AG10803 (cell line): ENCODE measurements at regions not wholly inside any gene's neighbourhood (a gene's known extent, or its start where the extent isn't known, plus 50 kb on each side); places are given as distances from the start of the nearest gene placed in this dataset.

Source experiments
- DNase-seq: peaks from one replicate; pipeline ENCODE4 v3.0.0; 2010; ENCODE audit warnings: low read depth
- H3K4me3 ChIP-seq: 2 replicates; pipeline ENCODE4 v1.5.1; 2011; ENCODE audit warnings: mild to moderate bottlenecking, low read length, control low read depth
- TF ChIP-seq, protein P1 (sequence below): conservative IDR thresholded peaks from 2 replicates; pipeline ENCODE4 v1.5.1; 2011; ENCODE audit warnings: mild to moderate bottlenecking, low read length, control low read depth, inconsistent platforms

DNA sequence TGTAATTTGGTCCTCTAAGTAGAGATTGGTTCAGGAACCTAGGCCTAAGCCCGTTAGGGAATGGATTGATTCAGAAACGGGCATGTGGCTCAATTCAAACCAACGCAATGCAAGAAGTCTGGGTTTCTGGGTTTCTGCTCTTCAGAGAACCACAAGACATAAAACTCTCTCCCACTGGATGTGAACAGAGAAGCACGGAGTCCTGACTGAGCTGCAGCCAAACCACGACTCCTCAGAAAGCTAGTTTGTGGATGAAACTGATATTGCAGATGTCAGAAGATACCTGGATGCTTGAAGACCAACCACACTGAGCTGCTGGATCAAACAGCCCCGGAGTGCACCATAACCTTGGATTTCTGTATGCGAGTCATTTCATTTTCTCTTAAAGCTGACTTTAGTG, 50.0 kb downstream of the SOD2 start:
- TF ChIP-seq, protein P1, sequence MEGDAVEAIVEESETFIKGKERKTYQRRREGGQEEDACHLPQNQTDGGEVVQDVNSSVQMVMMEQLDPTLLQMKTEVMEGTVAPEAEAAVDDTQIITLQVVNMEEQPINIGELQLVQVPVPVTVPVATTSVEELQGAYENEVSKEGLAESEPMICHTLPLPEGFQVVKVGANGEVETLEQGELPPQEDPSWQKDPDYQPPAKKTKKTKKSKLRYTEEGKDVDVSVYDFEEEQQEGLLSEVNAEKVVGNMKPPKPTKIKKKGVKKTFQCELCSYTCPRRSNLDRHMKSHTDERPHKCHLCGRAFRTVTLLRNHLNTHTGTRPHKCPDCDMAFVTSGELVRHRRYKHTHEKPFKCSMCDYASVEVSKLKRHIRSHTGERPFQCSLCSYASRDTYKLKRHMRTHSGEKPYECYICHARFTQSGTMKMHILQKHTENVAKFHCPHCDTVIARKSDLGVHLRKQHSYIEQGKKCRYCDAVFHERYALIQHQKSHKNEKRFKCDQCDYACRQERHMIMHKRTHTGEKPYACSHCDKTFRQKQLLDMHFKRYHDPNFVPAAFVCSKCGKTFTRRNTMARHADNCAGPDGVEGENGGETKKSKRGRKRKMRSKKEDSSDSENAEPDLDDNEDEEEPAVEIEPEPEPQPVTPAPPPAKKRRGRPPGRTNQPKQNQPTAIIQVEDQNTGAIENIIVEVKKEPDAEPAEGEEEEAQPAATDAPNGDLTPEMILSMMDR, result no peak
- H3K4me3 ChIP-seq, result no peak overlapping the region
- no peak for DNase-seq

DNA sequence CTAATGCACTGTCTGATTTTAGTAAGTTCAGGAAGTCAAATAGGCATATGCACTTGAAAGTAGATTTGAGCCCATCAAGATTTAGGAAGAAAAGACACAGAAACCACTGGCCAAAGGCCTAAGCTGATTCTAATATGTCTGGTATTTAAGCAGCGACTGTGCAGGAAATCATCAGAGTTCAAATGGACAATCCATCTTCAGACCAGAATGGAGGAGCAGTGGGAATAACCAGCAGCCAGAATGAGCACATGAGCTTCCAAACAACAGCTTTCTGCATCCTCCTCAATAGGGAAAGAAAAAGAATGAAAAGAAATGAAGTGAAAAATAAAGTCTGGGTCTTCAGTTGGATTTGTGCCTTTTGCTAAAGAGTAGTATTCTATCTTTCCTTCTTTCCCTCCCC, 50.6 kb downstream of the SOD2 start:
- DNase-seq, result peak; percentile 11
- TF ChIP-seq, protein P1, result no peak
- H3K4me3 ChIP-seq, result no peak overlapping the region

DNA sequence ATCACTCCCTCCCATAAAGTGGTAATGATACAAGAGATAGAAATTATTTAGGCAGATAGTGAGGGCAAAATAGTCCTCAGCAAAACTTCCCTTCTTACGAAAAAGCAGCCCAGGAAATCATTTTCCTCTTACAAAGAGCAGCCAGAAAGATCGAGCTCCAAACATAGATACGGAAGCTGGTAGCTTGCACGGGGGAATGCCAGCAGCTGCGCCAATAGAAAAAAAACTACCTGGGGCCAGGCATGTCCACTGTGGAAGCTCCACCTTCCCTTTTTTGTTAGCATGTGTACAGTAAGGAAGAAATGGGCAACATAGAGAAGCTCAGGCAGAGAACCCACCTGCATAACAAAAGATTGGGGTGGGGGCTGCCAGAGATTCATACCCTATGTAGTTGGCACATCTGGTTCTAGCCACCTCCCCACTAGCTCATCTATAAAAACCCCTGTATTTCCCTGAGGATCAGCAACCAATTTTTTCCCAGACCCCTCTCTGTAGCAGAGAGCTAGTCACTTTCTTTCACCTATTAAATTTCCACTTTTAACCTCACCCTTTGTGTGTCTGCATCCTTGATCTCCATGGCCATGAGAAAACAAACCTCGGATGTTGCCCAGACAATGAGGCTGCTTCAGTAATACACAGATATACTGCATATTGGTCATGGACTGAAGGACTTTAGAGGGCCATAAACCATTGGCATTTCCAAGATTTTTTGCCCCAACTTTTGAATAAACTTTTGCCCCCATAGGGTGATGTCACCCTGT, 52.1 kb downstream of the SOD2 start:
- H3K4me3 ChIP-seq, result no peak overlapping the region
- TF ChIP-seq, protein P1, result no peak
- DNase-seq, result no peak

DNA sequence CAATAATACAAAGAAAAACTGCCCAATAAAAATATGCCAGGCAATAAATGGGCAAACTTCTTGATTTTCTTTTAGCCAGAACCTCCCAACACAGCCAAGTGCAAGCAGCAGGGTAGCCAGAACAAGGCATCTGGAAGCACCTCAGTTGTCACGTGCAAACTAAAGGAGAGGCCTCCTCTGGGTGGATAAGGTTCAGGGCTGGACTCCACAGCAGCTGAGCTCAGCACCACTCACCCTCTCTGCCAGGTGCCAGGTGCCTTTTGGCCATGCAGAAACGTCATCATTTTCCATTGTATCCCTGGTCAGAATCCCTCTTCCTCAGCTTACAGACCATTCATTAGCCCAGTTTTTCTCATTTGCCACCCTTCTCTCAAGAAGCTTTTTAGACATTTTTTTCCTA, 52.7 kb downstream of the SOD2 start:
- no peak overlapping the region for H3K4me3 ChIP-seq
- TF ChIP-seq, protein P1, result no peak
- DNase-seq, result no peak

DNA sequence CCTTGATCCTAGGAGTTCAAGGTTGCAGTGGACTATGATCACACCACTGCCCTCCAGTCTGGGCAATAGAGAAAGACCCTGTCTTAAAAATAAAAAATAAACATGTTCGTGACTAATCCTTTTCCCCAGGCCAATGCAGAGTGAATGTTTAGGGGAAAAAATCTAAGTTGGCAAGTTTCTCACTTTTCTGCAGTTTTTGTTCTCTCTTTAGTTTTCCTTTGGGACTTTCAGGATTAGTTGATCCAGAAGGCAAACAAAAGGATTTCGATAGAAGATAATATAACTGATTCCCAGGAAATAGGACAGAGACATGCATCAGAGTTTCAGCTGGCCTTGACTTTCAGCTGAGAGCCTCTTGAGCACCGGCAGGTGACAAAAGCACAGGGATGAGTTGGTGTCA, 53.3 kb downstream of the SOD2 start:
- TF ChIP-seq, protein P1, result no peak
- no peak for DNase-seq
- H3K4me3 ChIP-seq, result no peak overlapping the region

DNA sequence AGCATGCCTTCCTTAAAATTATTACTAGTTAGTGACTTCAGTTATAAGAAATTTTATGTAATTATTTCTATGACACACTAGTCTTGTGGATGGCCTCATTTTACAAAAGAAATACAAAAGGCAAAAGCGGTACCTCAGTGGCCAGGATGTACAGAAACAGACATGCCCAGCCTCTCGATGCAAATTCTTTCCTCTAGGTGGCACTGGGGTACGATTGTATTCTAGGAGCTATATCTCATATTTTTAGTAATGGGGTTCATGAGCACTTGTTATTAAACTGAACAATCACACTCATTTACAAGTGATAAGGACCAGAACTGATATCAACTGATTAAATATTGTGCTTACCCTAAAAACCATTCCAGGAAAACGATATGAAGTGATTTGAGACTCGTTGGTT, 59.8 kb downstream of the SOD2 start:
- no peak for DNase-seq
- H3K4me3 ChIP-seq, result no peak overlapping the region
- TF ChIP-seq, protein P1, result peak; percentile 41

DNA sequence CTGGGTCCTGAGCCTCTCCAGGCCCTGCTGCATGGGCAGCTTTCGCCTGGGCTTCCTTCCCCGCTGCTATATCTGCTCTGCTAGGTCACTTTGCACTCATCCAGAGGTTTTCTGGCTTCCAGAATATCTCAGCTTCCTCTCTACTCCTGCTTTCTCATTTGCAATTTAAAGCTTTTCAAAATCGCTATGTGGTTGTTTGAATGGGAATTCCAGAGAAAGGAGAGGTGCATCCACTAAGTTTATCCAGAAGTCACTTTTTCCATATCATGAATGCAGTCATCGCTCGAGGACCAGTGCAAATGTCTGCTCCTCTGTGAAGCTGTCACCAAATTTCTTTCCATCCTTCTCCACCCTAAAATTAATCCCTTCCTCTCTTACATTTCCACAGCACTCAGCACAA, 61.2 kb downstream of the SOD2 start:
- TF ChIP-seq, protein P1, result no peak
- DNase-seq, result no peak
- no peak overlapping the region for H3K4me3 ChIP-seq
